Fibroblast of skin of right biceps (primary cell): ENCODE measurements at regions not wholly inside any gene's neighbourhood (a gene's known extent, or its start where the extent isn't known, plus 50 kb on each side); places are given as distances from the start of the nearest gene placed in this dataset.
"Not testable (repeated sequence)": the region's sequence is repeated elsewhere in the genome, so short reads cannot be mapped to it uniquely, and the experiment has no call there.

Experiments used
- DNase-seq: peaks from one replicate; pipeline ENCODE4 v3.0.0-alpha.2; 2013

GRCh38 chr1:78301141-78301540 lies 189.6 kb upstream of the PTGFR start:
- no peak for DNase-seq

GRCh38 chr1:78303620-78304019 lies 187.2 kb upstream of the PTGFR start:
- DNase-seq: peak; percentile 92

GRCh38 chr1:78304341-78304740 lies 186.4 kb upstream of the PTGFR start:
- no peak for DNase-seq

GRCh38 chr1:78304761-78305160 lies 186.0 kb upstream of the PTGFR start:
- DNase-seq: no peak

- DNase-seq: not testable (repeated sequence)
Observed at GRCh38 chr1:78310261-78310660, 180.5 kb upstream of the PTGFR start.

GRCh38 chr1:78318011-78318410 lies 172.8 kb upstream of the PTGFR start:
- peak; percentile 70 for DNase-seq

GRCh38 chr1:78319603-78320002 lies 171.2 kb upstream of the PTGFR start:
- DNase-seq: no peak

GRCh38 chr1:78322928-78323680 lies 167.7 kb upstream of the PTGFR start:
- DNase-seq: peak; percentile 47

- no peak for DNase-seq
Observed at GRCh38 chr1:78325293-78325692, 165.5 kb upstream of the PTGFR start.

GRCh38 chr1:78329475-78329874 lies 161.3 kb upstream of the PTGFR start:
- DNase-seq: no peak

- DNase-seq: no peak
Observed at GRCh38 chr1:78331799-78332198, 159.0 kb upstream of the PTGFR start.

- peak; percentile 58 for DNase-seq
Observed at GRCh38 chr1:78333502-78333901, 157.3 kb upstream of the PTGFR start.

GRCh38 chr1:78334114-78334513 lies 156.7 kb upstream of the PTGFR start:
- peak; percentile 9 for DNase-seq

- DNase-seq: no peak
Observed at GRCh38 chr1:78334952-78335351, 155.8 kb upstream of the PTGFR start.

- DNase-seq: not testable (repeated sequence)
Observed at GRCh38 chr1:78336751-78337150, 154.0 kb upstream of the PTGFR start.

GRCh38 chr1:78339490-78339889 lies 151.3 kb upstream of the PTGFR start:
- peak; percentile 88 for DNase-seq

- peak; percentile 93 for DNase-seq
Observed at GRCh38 chr1:78340006-78340405, 150.8 kb upstream of the PTGFR start.

GRCh38 chr1:78348496-78349284 lies 142.1 kb upstream of the PTGFR start:
- peak; percentile 65 for DNase-seq

- no peak for DNase-seq
Observed at GRCh38 chr1:78351551-78352216, 139.1 kb upstream of the PTGFR start.

- peak; percentile 49 for DNase-seq
Observed at GRCh38 chr1:78355656-78356055, 135.1 kb upstream of the PTGFR start.

- no peak for DNase-seq
Observed at GRCh38 chr1:78358165-78358564, 132.6 kb upstream of the PTGFR start.

- no peak for DNase-seq
Observed at GRCh38 chr1:78359666-78360065, 131.1 kb upstream of the PTGFR start.

GRCh38 chr1:78360584-78360983 lies 130.2 kb upstream of the PTGFR start:
- DNase-seq: no peak

GRCh38 chr1:78367700-78368099 lies 123.1 kb upstream of the PTGFR start:
- no peak for DNase-seq
